Lung (tissue), 11 donors: ENCODE measurements at regions not wholly inside any gene's neighbourhood (a gene's known extent, or its start where the extent isn't known, plus 50 kb on each side); places are given as distances from the start of the nearest gene placed in this dataset.
"Not testable (repeated sequence)": the region's sequence is repeated elsewhere in the genome, so short reads cannot be mapped to it uniquely, and the experiment has no call there.

Experiments
- ATAC-seq: fragments of 200-7000 bp; cut with Tn5 transposase; one replicate; pipeline ENCODE4 v1.9.1; 2020; ENCODE audit warnings: moderate number of reproducible peaks; ENCODE audit not compliant: insufficient read depth, low FRiP score
- DNase-seq, 3 donors: peaks; one replicate each; pipeline ENCODE4 v3.0.0-alpha.2; 2013 to 2017
- H3K27ac ChIP-seq, 2 donors: one replicate each; pipeline ENCODE4 v1.5.1; 2013; ENCODE audit warnings: mild to moderate bottlenecking in 2 of 2, moderate library complexity in 2 of 2, control low read depth in 1 of 2, inconsistent platforms in 1 of 2, low read depth in 1 of 2, low read length in 1 of 2
- H3K27me3 ChIP-seq, 3 donors: one replicate each; pipeline ENCODE4 v1.5.1; 2013; ENCODE audit warnings: low read length in 2 of 3; ENCODE audit not compliant: control insufficient read depth in 3 of 3, insufficient read depth in 3 of 3
- H3K36me3 ChIP-seq, 4 donors: one replicate each; pipeline ENCODE4 v1.5.1; 2013; ENCODE audit warnings: low read length in 4 of 4, mild to moderate bottlenecking in 1 of 4, moderate library complexity in 1 of 4; ENCODE audit not compliant: control insufficient read depth in 4 of 4, insufficient read depth in 4 of 4
- H3K4me1 ChIP-seq, 5 donors: one replicate each; pipeline ENCODE4 v1.5.1; 2013; ENCODE audit warnings: low read length in 5 of 5, mild to moderate bottlenecking in 2 of 5, moderate library complexity in 1 of 5; ENCODE audit not compliant: control insufficient read depth in 5 of 5, insufficient read depth in 5 of 5
- H3K4me3 ChIP-seq: one replicate; pipeline ENCODE4 v1.5.1; 2013; ENCODE audit warnings: mild to moderate bottlenecking, control low read depth, moderate library complexity
- H3K9ac ChIP-seq, 2 donors: one replicate each; pipeline ENCODE4 v1.5.1; 2013; ENCODE audit warnings: low read length in 2 of 2, control low read depth in 1 of 2; ENCODE audit not compliant: insufficient read depth in 1 of 2
- H3K9me3 ChIP-seq, 4 donors: one replicate each; pipeline ENCODE4 v1.5.1; 2013; ENCODE audit warnings: low read length in 3 of 4, mild to moderate bottlenecking in 1 of 4, moderate library complexity in 1 of 4; ENCODE audit not compliant: control insufficient read depth in 4 of 4, insufficient read depth in 3 of 4
- WGBS, 2 donors: extraction: QIAGEN DNeasy Blood & Tissue Kit; methylation state at CpG; one replicate each; pipeline ENCODE4 v1.1.7; 2013; 5-methylcytosine and 5-hydroxymethylcytosine counted together
- TF ChIP-seq, protein P1 (sequence below): IDR thresholded peaks from 2 replicates; pipeline ENCODE4 v1.5.1; 2012; ENCODE audit warnings: mild to moderate bottlenecking; ENCODE audit errors: control extremely low read depth, extremely low read depth
- donor health status: control.
- donor health status: control.
- donor health status: Bipolar disorder and iron deficiency.
- donor health status: healthy.
- donor health status: DM: yes; HTN: yes; CAD: no.

DNA sequence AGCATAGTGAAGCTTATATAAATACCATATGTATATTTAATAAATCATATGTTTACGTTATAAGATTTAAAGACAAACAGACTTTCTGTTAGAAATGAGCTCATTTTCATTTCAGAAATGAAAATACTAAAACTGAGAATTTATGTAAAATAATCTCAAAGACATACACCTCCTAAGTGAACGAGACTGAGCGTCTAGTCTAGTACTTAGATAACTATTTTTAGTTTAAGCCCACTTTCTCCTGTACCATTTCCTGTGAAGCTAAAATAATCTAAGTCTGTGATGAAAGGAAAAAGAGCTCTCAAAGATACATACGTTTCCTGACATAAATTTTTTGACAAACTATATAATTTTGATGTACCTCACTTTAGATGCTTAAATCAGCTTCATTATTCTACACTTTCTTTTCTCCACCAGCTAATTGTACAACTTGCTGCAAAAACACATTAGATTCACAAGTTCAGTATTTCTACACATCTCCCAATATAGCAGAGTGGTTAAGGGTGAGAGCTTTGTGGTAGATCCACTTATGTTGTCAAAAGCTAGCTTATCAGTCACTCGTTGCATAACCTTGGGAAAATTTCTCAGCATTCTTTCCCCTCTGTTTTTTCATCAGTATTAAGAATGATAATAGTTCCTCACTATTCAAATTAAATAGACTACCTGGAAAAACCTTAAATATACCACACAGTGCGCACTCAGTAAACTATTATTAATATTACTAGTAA is 703.0 kb downstream of the PLOD2 start:
- H3K36me3 ChIP-seq, result no peaks in the 10 kb centered on the region
- H3K27me3 ChIP-seq, result no peaks in the 10 kb centered on the region
- no peaks in the 10 kb centered on the region for H3K4me1 ChIP-seq
- 61 to 70% methylated on average over 6 of the region's 6 CpGs for WGBS, 2 donors
- H3K9ac ChIP-seq, result no peak overlapping the region
- no peak overlapping the region for H3K4me3 ChIP-seq
- no peak for DNase-seq
- no peak for ATAC-seq
- no peak overlapping the region for H3K27ac ChIP-seq
- TF ChIP-seq, protein P1, sequence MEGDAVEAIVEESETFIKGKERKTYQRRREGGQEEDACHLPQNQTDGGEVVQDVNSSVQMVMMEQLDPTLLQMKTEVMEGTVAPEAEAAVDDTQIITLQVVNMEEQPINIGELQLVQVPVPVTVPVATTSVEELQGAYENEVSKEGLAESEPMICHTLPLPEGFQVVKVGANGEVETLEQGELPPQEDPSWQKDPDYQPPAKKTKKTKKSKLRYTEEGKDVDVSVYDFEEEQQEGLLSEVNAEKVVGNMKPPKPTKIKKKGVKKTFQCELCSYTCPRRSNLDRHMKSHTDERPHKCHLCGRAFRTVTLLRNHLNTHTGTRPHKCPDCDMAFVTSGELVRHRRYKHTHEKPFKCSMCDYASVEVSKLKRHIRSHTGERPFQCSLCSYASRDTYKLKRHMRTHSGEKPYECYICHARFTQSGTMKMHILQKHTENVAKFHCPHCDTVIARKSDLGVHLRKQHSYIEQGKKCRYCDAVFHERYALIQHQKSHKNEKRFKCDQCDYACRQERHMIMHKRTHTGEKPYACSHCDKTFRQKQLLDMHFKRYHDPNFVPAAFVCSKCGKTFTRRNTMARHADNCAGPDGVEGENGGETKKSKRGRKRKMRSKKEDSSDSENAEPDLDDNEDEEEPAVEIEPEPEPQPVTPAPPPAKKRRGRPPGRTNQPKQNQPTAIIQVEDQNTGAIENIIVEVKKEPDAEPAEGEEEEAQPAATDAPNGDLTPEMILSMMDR, result no peak
- no peaks in the 10 kb centered on the region for H3K9me3 ChIP-seq

DNA sequence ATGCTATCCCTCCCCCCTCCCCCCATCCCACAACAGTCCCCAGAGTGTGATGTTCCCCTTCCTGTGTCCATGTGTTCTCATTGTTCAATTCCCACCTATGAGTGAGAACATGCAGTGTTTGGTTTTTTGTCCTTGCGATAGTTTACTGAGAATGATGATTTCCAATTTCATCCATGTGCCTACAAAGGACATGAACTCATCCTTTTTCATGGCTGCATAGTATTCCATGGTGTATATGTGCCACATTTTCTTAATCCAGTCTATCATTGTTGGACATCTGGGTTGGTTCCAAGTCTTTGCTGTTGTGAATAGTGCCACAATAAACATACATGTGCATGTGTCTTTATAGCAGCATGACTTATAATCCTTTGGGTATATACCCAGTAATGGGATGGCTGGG is 701.3 kb downstream of the PLOD2 start:
- 78 to 100% methylated on average over 1 of the region's 1 CpG for WGBS, 2 donors
- H3K36me3 ChIP-seq, H3K4me1 ChIP-seq: not testable (repeated sequence)

DNA sequence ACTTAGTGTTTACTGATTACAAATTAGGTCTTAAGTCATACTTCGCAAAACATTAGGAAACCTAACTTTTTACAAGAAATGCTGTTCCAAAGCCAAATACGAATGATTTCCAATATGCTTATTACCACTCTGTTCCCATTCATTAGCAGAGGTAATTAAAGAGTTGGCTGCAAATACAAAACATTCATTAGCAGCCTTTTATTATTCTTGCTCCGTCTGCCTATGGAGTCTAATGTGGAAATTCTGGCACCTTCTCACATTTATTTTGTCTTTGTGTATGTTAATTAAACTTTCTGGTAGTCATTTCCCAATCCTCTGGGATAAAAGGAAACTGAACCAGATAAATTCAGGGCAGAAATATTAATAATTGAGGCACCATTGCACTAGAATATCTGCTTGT is 689.0 kb downstream of the PLOD2 start:
- H3K9ac ChIP-seq, result no peak overlapping the region
- H3K4me1 ChIP-seq, result no peaks in the 10 kb centered on the region
- WGBS, 2 donors, result 83 to 84% methylated on average over 3 of the region's 3 CpGs
- H3K4me3 ChIP-seq, result no peak overlapping the region
- no peak overlapping the region for H3K27ac ChIP-seq
- DNase-seq (no peak), ATAC-seq (no peak)
- H3K27me3 ChIP-seq, result no peaks in the 10 kb centered on the region
- H3K36me3 ChIP-seq, result no peaks in the 10 kb centered on the region
- H3K9me3 ChIP-seq, result no peaks in the 10 kb centered on the region
- TF ChIP-seq, protein P1, result no peak

More for the DNA sequence above, 701.3 kb downstream of the PLOD2 start:
- not testable (repeated sequence) for H3K9me3 ChIP-seq, DNase-seq, H3K4me3 ChIP-seq, H3K27me3 ChIP-seq, ATAC-seq, H3K27ac ChIP-seq, H3K9ac ChIP-seq

- not testable (repeated sequence) for ATAC-seq
- WGBS, 2 donors, result 94 to 96% methylated on average over 11 to 19 of the region's 25 CpGs
Measured at GRCh38 chr3:145482735-145483134, 678.2 kb downstream of the PLOD2 start.

More at GRCh38 chr3:145482735-145483134, 678.2 kb downstream of the PLOD2 start:
- H3K36me3 ChIP-seq, DNase-seq, H3K9ac ChIP-seq, H3K27ac ChIP-seq, H3K27me3 ChIP-seq, H3K9me3 ChIP-seq, H3K4me1 ChIP-seq, H3K4me3 ChIP-seq: not testable (repeated sequence)
